H1 (cell line): ENCODE measurements at regions not wholly inside any gene's neighbourhood (a gene's known extent, or its start where the extent isn't known, plus 50 kb on each side); places are given as distances from the start of the nearest gene placed in this dataset.

Experiments
- CTCF ChIA-PET: fragments of 300-600 bp; sonication (Branson Sonifier 250); formaldehyde crosslinking; loops from one replicate; lab custom pipeline; 2021; ENCODE audit not compliant: partially characterized antibody; lab: Charles Lee
- POLR2A ChIA-PET: fragments of 300-600 bp; sonication (Branson Sonifier 250); formaldehyde crosslinking; loops from one replicate; lab custom pipeline; 2021; ENCODE audit warnings: inconsistent platforms; ENCODE audit not compliant: partially characterized antibody; lab: Charles Lee
- DNase-seq, 2 experiments: peaks; one replicate each; pipeline versions ENCODE4 v3.0.0 to v3.0.0-alpha.2; 2010 to 2022; ENCODE audit warnings: low spot score in 2 of 2, low read depth in 1 of 2, mixed read lengths in 1 of 2
- FAIRE-seq: peaks from 2 replicates; lab custom pipeline; 2011; peaks lifted over from hg19 to GRCh38; lab: Jason Lieb, UNC
- H2AFZ ChIP-seq: 2 replicates; pipeline ENCODE4 v1.8.1; 2012; ENCODE audit warnings: low read length, inconsistent platforms
- H2AK5ac ChIP-seq: 2 replicates; pipeline ENCODE4 v1.6.1; 2013; ENCODE audit warnings: low read depth, low read length
- H2BK120ac ChIP-seq: replicated peaks from 2 replicates; pipeline ENCODE3; 2013; ENCODE audit warnings: low read depth, low read length, inconsistent platforms
- H2BK12ac ChIP-seq: 2 replicates; pipeline ENCODE4 v1.6.1; 2013; ENCODE audit warnings: low read depth, low read length
- H2BK15ac ChIP-seq: 2 replicates; pipeline ENCODE4 v1.6.1; 2013; ENCODE audit warnings: low read length
- H2BK20ac ChIP-seq: 2 replicates; pipeline ENCODE4 v1.6.1; 2013; ENCODE audit warnings: low read length
- H2BK5ac ChIP-seq: 2 replicates; pipeline ENCODE4 v1.6.1; 2013; ENCODE audit warnings: low read depth, low read length
- H3K14ac ChIP-seq: 2 replicates; pipeline ENCODE4 v1.6.1; 2013; ENCODE audit warnings: inconsistent platforms; ENCODE audit not compliant: insufficient read length
- H3K18ac ChIP-seq: 2 replicates; pipeline ENCODE4 v1.6.1; 2013; ENCODE audit warnings: low read length; ENCODE audit errors: extremely low read depth
- H3K23ac ChIP-seq: 2 replicates; pipeline ENCODE4 v1.6.1; 2013; ENCODE audit warnings: inconsistent platforms; ENCODE audit not compliant: insufficient read length
- H3K23me2 ChIP-seq: 2 replicates; pipeline ENCODE4 v1.6.1; 2013; ENCODE audit warnings: low read depth, low read length
- H3K27ac ChIP-seq: 2 replicates; pipeline ENCODE4 v1.6.1; 2011; ENCODE audit warnings: low read depth, low read length, inconsistent platforms
- H3K27me3 ChIP-seq, 4 experiments: replicated peaks in 1 of 4; 1 replicate in 1 of 4; 2 replicates in 3 of 4; pipeline versions ENCODE4 v1.6.1 to v1.8.1; 2011 to 2013; ENCODE audit warnings: low read length in 3 of 4, mild to moderate bottlenecking in 3 of 4, inconsistent platforms in 2 of 4, mixed read lengths in 2 of 4, moderate library complexity in 1 of 4; ENCODE audit not compliant: control insufficient read depth in 3 of 4, insufficient read depth in 3 of 4; ENCODE audit errors: extremely low read depth in 1 of 4
- H3K36me3 ChIP-seq, 4 experiments: 2 replicates each; pipeline versions ENCODE4 v1.6.1 to v1.8.1; 2011 to 2013; ENCODE audit warnings: mild to moderate bottlenecking in 4 of 4, low read length in 3 of 4, moderate library complexity in 2 of 4, control low read depth in 1 of 4, inconsistent platforms in 1 of 4; ENCODE audit not compliant: insufficient read depth in 4 of 4, control insufficient read depth in 2 of 4
- H3K4ac ChIP-seq: replicated peaks from 2 replicates; pipeline ENCODE3; 2013; ENCODE audit warnings: low read length, low read depth, mixed read lengths, inconsistent platforms; ENCODE audit not compliant: insufficient read length
- H3K4me1 ChIP-seq, 4 experiments: replicated peaks in 1 of 4; 1 replicate in 1 of 4; 2 replicates in 3 of 4; pipeline versions ENCODE4 v1.6.1 to v1.8.1; 2011 to 2013; ENCODE audit warnings: low read length in 3 of 4, inconsistent platforms in 2 of 4, mixed read lengths in 1 of 4; ENCODE audit not compliant: insufficient read depth in 4 of 4, control insufficient read depth in 3 of 4
- H3K4me2 ChIP-seq, 2 experiments: 2 replicates each; pipeline versions ENCODE4 v1.6.1 to v1.8.1; 2011 to 2013; ENCODE audit warnings: low read depth in 2 of 2, low read length in 2 of 2, control low read depth in 1 of 2, inconsistent platforms in 1 of 2, mild to moderate bottlenecking in 1 of 2; ENCODE audit not compliant: insufficient read depth in 1 of 2
- H3K4me3 ChIP-seq, 4 experiments: fragments of 200-600, 300-600 bp in 1 of 4; sonication (generic), shearing (Covaris generic), sonication (Bioruptor Twin) in 1 of 4; 2 replicates each; pipeline versions ENCODE4 v1.5.1 to v1.8.1; 2011 to 2016; ENCODE audit warnings: low read length in 4 of 4, low read depth in 3 of 4, control low read depth in 2 of 4, inconsistent platforms in 2 of 4, mild to moderate bottlenecking in 2 of 4, mixed read lengths in 1 of 4, moderate library complexity in 1 of 4; ENCODE audit not compliant: insufficient read depth in 2 of 4; ENCODE audit errors: extremely low read depth in 1 of 4
- H3K56ac ChIP-seq: replicated peaks from 2 replicates; pipeline ENCODE3; 2013; ENCODE audit warnings: low read depth, mild to moderate bottlenecking, mixed read lengths, low read length, inconsistent platforms; ENCODE audit not compliant: insufficient read length
- H3K79me1 ChIP-seq: 2 replicates; pipeline ENCODE4 v1.6.1; 2013; ENCODE audit warnings: low read depth, low read length, control low read depth
- H3K79me2 ChIP-seq, 2 experiments: 2 replicates each; pipeline versions ENCODE4 v1.6.1 to v1.8.1; 2012 to 2013; ENCODE audit warnings: low read length in 2 of 2, mild to moderate bottlenecking in 2 of 2, inconsistent platforms in 1 of 2; ENCODE audit not compliant: insufficient read depth in 2 of 2, control insufficient read depth in 1 of 2
- H3K9ac ChIP-seq, 4 experiments: replicated peaks in 1 of 4; 1 replicate in 1 of 4; 2 replicates in 3 of 4; pipeline versions ENCODE4 v1.6.1 to v1.8.1; 2011 to 2013; ENCODE audit warnings: low read depth in 3 of 4, low read length in 3 of 4, control low read depth in 2 of 4, mild to moderate bottlenecking in 2 of 4, moderate library complexity in 2 of 4, inconsistent platforms in 1 of 4; ENCODE audit errors: extremely low read depth in 1 of 4
- H3K9me3 ChIP-seq, 2 experiments: 2 replicates each; pipeline versions ENCODE4 v1.6.1 to v1.8.1; 2012 to 2013; ENCODE audit warnings: mild to moderate bottlenecking in 2 of 2, moderate library complexity in 2 of 2, control low read depth in 1 of 2, inconsistent platforms in 1 of 2, low read depth in 1 of 2, low read length in 1 of 2, mixed read lengths in 1 of 2; ENCODE audit not compliant: insufficient read depth in 2 of 2
- H4K20me1 ChIP-seq, 2 experiments: replicated peaks in 1 of 2; 2 replicates each; pipeline versions ENCODE3 to v1.8.1; 2011 to 2013; ENCODE audit warnings: inconsistent platforms in 2 of 2, low read length in 2 of 2, mild to moderate bottlenecking in 1 of 2; ENCODE audit not compliant: insufficient read depth in 2 of 2, control insufficient read depth in 1 of 2
- H4K5ac ChIP-seq: 2 replicates; pipeline ENCODE4 v1.6.1; 2013; ENCODE audit warnings: low read length, low read depth, mixed read lengths, inconsistent platforms; ENCODE audit not compliant: insufficient read length
- H4K8ac ChIP-seq: 2 replicates; pipeline ENCODE4 v1.8.0; 2013; ENCODE audit warnings: mild to moderate bottlenecking, moderate library complexity, low read length, inconsistent platforms; ENCODE audit not compliant: insufficient read depth; ENCODE audit errors: extremely low read depth
- H4K91ac ChIP-seq: replicated peaks from 2 replicates; pipeline ENCODE3; 2013; ENCODE audit warnings: low read length, mixed read lengths, inconsistent platforms; ENCODE audit not compliant: insufficient read length
- ATF3 ChIP-seq: IDR thresholded peaks from 2 replicates; pipeline ENCODE4 v1.6.1; 2011; ENCODE audit warnings: low read depth, mild to moderate bottlenecking, low read length; ENCODE audit not compliant: insufficient read depth
- BACH1 ChIP-seq: IDR thresholded peaks from 2 replicates; pipeline ENCODE4 v1.6.1; 2012; ENCODE audit warnings: low read length, improper control_type of control experiment
- CHD1 ChIP-seq: IDR thresholded peaks from 2 replicates; pipeline ENCODE4 v1.6.1; 2012; ENCODE audit warnings: low read depth, low read length, improper control_type of control experiment
- KDM5A ChIP-seq: fragments of 200-600 bp; IDR thresholded peaks from 2 replicates; pipeline ENCODE4 v1.7.1; 2012; ENCODE audit warnings: mild to moderate bottlenecking, low read length, inconsistent platforms, mixed read lengths
- NANOG ChIP-seq: IDR thresholded peaks from 2 replicates; pipeline ENCODE4 v1.6.1; 2011; ENCODE audit warnings: low read length, low read depth, mild to moderate bottlenecking, inconsistent platforms; ENCODE audit not compliant: insufficient read depth, poor library complexity, severe bottlenecking
- PHF8 ChIP-seq: fragments of 200-600 bp; sonication (generic); conservative IDR thresholded peaks from 2 replicates; pipeline ENCODE4 v1.7.1; 2012; ENCODE audit warnings: low read depth, mild to moderate bottlenecking, inconsistent platforms, low read length, moderate library complexity
- SAP30 ChIP-seq: fragments of 300-600 bp; sonication (generic); IDR thresholded peaks from 2 replicates; pipeline ENCODE4 v1.7.1; 2012; ENCODE audit warnings: low read length, moderate library complexity, mild to moderate bottlenecking, inconsistent platforms; ENCODE audit not compliant: insufficient read depth, insufficient replicate concordance
- SP4 ChIP-seq: IDR thresholded peaks from 2 replicates; pipeline ENCODE4 v1.6.1; 2012; ENCODE audit warnings: low read length, inconsistent platforms
- ZNF274 ChIP-seq: IDR thresholded peaks from 2 replicates; pipeline ENCODE4 v1.7.0; 2012; ENCODE audit warnings: low read length, borderline replicate concordance; ENCODE audit errors: extremely low read depth
- WGBS, 2 experiments: shearing (Covaris generic) in 1 of 2; methylation state at CpG; one replicate each; pipeline versions ENCODE4 v1.1.6 to v1.1.7; 2013 to 2015; ENCODE audit warnings: low lambda C conversion rate in 2 of 2, mixed read lengths in 2 of 2, inconsistent platforms in 1 of 2, low coverage in 1 of 2, missing lambda C conversion rate in 1 of 2; ENCODE audit not compliant: insufficient replicate concordance in 2 of 2, insufficient coverage in 1 of 2, insufficient read length in 1 of 2; ENCODE audit errors: extremely low coverage in 1 of 2, missing lambda C conversion rate in 1 of 2; 5-methylcytosine and 5-hydroxymethylcytosine counted together

- no peaks in the 10 kb centered on the region for H3K23me2 ChIP-seq
- no peaks in the 10 kb centered on the region for H4K20me1 ChIP-seq
- H3K79me1 ChIP-seq, result no peaks in the 10 kb centered on the region
- H4K5ac ChIP-seq, result no peak overlapping the region
- no peak overlapping the region for H2AFZ ChIP-seq
- H3K27ac ChIP-seq, result no peak overlapping the region
- no peak overlapping the region for H3K18ac ChIP-seq
- no peak overlapping the region for H3K23ac ChIP-seq
- H4K8ac ChIP-seq, result no peak overlapping the region
- no peak overlapping the region for H4K91ac ChIP-seq
- H3K4me1 ChIP-seq, result no peaks in the 10 kb centered on the region
- no peaks in the 10 kb centered on the region for H3K79me2 ChIP-seq
- WGBS, 2 experiments, result 88% methylated on average over 2 of the region's 2 CpGs; no CpG with 5 or more reads in 1 of the 2 experiments
- no peak for TF ChIP-seq ZNF274
- TF ChIP-seq PHF8, result no peak
- no peak for TF ChIP-seq ATF3
- TF ChIP-seq NANOG, result no peak
- no peak for TF ChIP-seq KDM5A
- no peak for TF ChIP-seq CHD1
- no peak for TF ChIP-seq BACH1
- TF ChIP-seq SP4, result no peak
- TF ChIP-seq SAP30, result no peak
- no peak overlapping the region for H2BK5ac ChIP-seq
- H3K14ac ChIP-seq, result no peak overlapping the region
- H2BK15ac ChIP-seq, result no peak overlapping the region
- H3K4ac ChIP-seq, result no peak overlapping the region
- H2AK5ac ChIP-seq, result no peak overlapping the region
- FAIRE-seq (no peak), DNase-seq (no peak)
- H3K4me2 ChIP-seq, result no peak overlapping the region
- CTCF ChIA-PET, result no interaction called here
- no peak overlapping the region for H2BK12ac ChIP-seq
- POLR2A ChIA-PET, result no interaction called here
- no peak overlapping the region for H3K4me3 ChIP-seq
- no peak overlapping the region for H3K56ac ChIP-seq
- H3K27me3 ChIP-seq, result no peaks in the 10 kb centered on the region
- no peak overlapping the region for H2BK20ac ChIP-seq
- no peak overlapping the region for H3K9ac ChIP-seq
- H3K9me3 ChIP-seq, result no peaks in the 10 kb centered on the region
- no peaks in the 10 kb centered on the region for H3K36me3 ChIP-seq
- no peak overlapping the region for H2BK120ac ChIP-seq
These were observed 454.6 kb downstream of the LMO4 start for GRCh38 chr1:87783315-87783714.
